ENCODE measurements at regions not wholly inside any gene's neighbourhood (a gene's known extent, or its start where the extent isn't known, plus 50 kb on each side); places are given as distances from the start of the nearest gene placed in this dataset. TPM values are rescaled to one million over a fixed set of nuclear protein-coding genes. Genes with fewer than 3 reads are reported as not detected.

Small RNA genes lying in the stretch of these regions (small RNA-seq; reads per million reads assigned to genes)
- gene AL392003.1 (ENCODE audit: insufficient read depth), result not detected

All from mesendoderm (in vitro differentiated cells).